ENCODE measurements at regions not wholly inside any gene's neighbourhood (a gene's known extent, or its start where the extent isn't known, plus 50 kb on each side); places are given as distances from the start of the nearest gene placed in this dataset. TPM values are rescaled to one million over a fixed set of nuclear protein-coding genes. Genes with fewer than 3 reads are reported as not detected.

DNA sequence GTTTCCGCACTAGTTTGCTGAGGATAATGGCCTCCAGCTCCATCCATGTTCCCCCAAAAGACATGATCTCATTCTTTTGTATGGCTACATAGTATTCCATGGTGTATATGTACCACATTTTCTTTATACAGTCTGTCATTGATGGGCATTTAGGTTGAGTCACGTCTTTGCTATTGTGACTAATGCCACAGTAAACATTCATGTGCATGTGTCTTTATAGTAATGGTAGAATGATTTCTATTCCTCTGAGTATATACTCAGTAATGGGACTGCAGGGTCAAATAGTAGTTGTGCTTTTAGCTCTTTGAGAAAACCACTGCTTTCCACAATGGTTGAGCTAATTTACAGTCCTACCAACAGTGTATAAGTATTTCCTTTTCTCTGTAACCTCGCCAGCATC lies 78.3 kb upstream of the BCL9 start:
- no peak for DNase-seq (ENCODE audit: low spot score)

DNA sequence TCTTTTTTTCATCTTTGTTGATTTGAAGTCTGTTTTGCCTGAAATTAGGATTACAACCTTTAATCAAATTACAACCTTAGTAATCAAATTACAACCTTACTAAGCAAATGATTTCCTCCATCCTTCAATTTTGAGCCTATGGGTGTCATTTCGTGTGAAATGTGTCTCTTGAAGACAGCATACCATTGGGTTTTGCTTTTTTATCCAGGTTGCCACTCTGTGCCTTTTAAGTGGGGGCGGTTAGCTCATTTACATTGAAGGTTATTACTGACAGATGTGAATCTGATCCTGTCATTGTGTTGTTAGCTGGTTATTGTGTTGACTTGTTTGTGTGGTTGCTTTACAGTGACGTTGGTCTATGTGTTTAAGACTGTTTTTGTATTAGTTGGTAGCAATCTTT lies 74.8 kb upstream of the BCL9 start:
- no peak for DNase-seq (ENCODE audit: low spot score)

DNA sequence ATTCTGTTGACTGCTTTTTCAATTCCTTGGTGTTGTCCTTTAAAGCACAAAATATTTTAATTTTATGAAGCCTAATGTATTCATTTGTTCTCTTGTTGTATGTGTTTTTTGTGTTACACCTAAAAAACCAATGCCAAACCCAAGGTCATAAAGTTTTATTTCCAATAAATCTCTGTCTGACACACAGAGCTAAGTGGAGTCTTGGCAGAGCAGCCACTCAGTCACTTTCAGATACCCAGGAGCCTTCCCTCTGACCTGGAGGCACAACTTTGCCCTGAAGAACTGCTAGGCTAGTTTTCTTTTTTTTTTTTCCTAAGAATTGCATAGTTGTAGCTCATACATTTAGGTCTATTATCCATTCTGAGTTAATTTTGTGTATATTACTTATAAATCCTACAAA lies 71.2 kb upstream of the BCL9 start:
- DNase-seq (ENCODE audit: low spot score) = no peak

DNA sequence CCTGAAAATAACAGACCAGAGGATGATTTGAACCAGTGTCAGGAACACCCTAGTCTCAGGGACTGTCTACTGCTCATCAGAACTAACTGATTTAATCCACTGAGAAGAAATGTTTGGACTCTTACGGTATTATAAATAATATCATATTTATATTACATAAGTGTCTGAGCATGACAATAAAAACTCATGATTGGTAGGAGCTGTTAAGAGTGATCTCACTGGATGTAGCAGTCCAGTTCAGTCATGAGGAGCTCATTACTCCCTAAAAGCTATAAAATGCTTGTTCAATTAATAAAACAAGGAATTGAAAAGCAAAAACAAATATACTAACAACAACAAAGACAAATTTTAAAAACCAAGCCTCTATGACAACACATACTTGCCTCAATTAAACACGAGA lies 68.8 kb upstream of the BCL9 start:
- no peak for DNase-seq (ENCODE audit: low spot score)

DNA sequence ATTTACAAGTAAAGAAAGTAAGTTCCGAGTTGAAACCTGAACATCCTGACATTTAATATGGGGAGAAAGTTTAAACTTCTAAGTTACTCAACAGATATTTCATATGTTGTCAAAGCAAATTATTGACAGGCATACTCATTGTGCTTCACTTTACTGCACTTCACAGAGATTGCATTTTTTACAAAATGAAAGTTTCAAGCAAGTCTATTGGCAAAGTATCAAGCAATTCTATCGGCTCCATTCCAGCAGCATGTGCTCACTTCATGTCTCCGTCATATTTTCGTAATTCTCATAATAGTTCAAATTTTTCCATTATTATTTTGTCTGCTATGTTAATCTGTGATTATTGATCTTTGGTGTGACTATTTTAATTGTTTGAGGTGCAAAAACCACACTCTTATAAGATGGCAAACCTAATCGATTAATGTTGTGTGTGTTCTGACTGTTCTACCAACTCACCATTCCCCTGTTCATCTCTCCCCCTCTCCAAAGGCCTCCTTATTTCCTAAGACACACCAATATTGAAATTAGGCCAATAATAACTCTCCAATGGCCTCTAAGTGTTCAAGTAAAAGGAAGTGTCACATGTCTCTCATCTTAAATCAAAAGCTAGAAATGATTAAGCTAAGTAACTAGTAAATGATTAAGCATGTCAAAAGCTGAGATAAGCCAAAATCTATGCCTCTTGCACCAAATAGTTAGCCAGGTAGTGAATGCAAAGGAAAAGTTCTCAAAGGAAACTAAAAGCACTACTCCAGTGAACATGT lies 68.2 kb upstream of the BCL9 start:
- no peak for DNase-seq (ENCODE audit: low spot score)

DNA sequence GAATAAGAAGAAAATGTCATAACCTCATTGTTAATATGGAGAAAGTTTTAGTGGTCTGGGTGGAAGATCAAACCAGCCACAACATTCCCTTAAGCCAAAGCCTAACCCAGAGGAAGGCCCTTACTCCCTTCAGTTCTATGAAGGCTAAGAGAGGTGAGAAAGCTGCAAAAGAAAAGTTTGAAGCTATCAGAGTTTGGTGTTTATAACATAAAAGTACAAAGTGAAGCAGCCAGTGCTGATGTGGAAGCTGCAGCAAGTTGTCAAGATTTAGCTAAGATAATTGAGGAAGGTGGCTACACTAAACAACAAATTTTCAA lies 67.6 kb upstream of the BCL9 start:
- DNase-seq (ENCODE audit: low spot score) = no peak

DNA sequence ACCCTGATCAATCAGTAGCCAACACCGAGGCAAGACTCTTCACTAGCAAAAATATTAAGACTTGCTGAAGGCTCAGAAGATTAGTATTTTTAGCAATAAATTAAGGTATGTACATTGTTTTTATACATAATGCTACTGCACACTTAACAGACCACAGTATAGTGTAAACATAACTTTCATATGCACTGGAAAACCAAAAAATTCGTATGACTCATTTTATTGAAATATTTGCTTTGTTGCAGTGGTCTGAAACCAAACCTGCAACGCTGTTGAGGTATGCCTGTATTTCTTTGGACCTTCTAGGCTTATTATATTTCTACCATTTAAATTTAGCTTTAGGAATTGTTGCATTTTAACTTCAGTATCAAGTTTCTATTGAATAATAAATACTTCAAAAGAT lies 65.8 kb upstream of the BCL9 start:
- no peak for DNase-seq (ENCODE audit: low spot score)

DNA sequence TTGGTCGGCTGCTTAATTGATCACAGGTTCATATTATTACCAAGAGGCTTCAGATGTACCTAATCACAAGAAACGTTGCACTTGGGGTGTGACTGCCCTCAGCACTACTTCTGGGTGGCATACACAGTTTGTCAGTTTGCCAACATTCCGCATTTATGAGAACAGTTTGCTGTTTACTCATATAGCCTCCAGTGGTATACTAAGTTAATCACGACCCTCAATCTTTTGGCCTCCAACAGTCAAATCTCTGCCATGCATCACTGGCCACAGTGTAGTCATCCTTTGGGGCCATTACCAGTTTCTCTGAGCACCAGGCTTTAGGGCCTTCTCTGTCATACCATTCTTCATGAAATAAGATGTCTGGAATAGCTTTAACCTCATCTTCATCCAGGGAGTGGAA lies 62.8 kb upstream of the BCL9 start:
- no peak for DNase-seq (ENCODE audit: low spot score)

DNA sequence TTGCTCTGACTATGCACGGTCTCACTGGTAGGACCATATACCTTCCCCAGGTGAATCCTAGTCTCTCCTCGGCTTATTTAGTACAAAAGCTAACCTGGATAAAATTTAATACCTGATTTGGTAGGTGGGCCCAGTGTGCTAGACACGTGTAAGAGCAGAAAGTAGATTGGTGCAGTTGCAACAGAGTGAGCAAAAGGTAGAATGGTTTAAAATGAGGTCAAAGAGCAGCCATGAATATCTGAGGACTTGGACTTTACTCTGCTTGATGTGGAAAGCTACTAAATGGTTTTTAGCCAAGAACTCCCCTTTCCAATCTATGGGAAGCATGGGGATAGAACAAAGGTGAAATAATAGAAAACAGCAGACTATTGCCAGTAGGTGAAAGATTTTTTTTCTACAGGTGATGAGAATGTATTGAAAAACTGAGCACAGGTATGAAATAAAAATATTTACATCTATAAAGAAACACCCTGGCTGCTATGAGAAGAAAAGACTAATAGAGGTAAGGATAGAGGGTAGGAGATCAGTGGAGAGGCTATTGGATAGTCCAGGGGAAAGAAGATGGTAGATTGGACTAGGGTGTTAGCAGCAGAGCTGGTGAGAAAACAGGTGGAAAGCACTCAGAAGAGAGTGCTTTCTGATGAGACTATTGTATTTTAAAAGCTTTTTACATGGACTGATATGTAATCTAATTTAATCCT lies 61.3 kb upstream of the BCL9 start:
- DNase-seq (ENCODE audit: low spot score) = no peak

DNA sequence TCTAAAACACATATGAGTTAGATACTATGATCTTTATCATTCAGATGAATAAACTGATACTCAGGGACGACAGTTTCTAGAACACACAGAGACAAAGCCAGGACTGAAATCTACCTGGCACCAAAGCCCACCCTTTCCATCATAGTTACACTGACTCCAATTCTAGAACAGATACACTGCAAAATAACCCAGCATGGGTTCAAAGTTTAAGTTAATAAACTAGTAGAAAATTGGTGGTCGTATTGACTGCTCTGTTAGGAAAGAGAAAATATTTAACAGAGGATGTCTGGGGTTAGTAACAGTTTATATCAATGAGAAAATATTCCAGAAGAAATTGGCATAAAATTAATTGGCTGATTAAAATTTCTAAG lies 60.8 kb upstream of the BCL9 start:
- no peak for DNase-seq (ENCODE audit: low spot score)

DNA sequence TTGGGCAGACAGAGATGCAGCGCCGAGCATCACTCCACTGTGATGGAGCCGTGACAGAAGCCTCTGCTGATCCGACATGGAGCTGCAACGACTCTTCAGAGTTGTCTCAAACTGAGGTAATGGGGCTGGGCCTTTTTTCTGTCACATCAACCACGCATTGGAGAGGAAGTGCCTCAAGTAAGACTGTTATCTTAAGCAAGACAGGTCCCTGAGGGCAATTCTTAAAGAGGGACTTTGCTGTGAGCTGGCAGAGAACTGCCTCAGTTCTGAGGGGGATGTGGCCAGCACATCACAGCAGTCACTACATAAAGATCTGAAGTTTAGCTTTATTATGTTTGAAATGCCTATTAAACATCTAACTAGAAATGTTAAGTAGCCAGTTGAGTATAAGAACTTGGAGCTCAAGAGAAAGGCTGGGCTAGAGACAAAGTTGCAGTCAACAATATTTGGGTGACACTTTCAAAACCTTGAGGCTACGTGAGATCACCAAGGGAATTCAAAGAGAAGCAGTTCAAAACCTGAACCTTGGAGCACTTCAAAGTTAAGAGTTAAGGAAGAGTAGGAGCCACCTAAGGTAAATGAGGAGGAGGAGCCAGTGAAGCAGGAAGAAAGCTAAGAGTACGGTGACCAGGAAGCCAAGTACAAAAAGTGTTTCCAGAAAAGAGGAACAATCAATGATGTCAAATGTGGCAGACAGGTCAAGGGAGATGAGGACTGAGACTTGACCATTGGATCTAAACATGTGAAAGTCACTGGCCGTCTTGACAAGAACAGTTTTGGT lies 54.2 kb upstream of the BCL9 start:
- DNase-seq (ENCODE audit: low spot score) = no peak

DNA sequence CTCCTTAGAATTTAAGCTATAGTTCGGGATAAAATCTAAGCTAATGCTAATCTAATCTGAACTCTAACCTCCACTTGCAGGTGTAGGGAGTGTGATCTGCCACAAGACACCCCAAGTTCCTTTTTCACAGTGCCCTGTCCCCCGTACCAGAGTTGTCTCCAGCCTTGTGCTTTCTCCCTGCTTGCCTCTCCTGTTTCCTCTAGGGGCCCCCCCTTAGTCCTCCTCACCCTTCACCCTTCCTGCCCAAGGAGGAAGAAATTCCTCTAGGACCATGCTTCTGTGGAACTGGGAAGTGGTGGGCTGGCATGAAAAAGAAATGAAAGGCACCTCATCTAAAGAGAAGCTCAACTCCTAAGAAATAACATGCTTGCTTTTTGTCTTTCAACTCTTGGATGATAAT lies 50.2 kb upstream of the BCL9 start:
- DNase-seq (ENCODE audit: low spot score) = no peak

Small RNA genes in the stretch of these regions (small RNA-seq; reads per million reads assigned to genes)
- gene RF00019 = not detected

Data from HT-29 (cell line).